Stromal cell of bone marrow (primary cell): ENCODE measurements at regions not wholly inside any gene's neighbourhood (a gene's known extent, or its start where the extent isn't known, plus 50 kb on each side); places are given as distances from the start of the nearest gene placed in this dataset.

ENCODE experiments used
- DNase-seq: peaks from one replicate; pipeline ENCODE4 v3.0.0-alpha.2; 2012; ENCODE audit warnings: low read depth

- no peak for DNase-seq
Measured at GRCh38 chr15:36265422-36265821, 314.0 kb upstream of the CDIN1 start.

GRCh38 chr15:36271048-36271447 lies 308.4 kb upstream of the CDIN1 start:
- DNase-seq: no peak

DNA sequence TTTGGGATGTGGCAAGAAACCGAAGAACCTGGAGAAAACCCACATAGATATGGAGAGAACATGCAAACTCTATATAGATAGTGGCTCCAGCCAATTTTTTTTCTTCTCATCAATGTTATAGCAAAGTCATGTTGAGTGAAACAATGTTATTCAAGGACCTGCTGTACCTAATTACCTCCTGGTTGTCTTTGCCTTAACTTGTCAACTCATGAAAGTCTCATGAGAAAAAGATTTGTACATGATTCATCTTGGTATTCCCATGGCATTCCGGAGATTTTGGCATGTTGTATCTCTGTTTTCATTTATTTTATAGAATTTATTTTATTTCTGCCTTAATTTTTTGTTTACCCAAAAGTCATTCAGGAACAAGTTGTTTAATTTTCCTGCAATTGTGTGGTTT lies 303.8 kb upstream of the CDIN1 start:
- no peak for DNase-seq

DNA sequence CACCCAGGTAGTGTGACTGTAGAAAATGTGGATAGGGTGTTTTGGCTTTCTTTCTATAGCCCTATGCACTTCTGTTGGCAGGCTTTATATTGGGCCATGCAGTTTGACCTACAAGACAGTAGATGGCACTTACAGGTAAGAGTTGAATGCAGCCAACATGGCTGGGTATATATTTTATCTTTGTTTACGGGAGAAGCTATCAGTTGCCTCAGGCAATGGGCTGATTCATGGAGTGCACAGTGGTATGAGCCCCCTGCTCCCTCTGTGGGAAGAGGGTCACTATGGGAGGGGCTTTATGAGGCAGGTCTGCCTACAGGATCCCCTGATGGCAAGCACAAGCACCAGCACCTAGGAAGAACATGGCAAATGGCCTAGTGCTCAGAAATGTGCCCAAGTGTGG lies 301.2 kb upstream of the CDIN1 start:
- DNase-seq: no peak

DNA sequence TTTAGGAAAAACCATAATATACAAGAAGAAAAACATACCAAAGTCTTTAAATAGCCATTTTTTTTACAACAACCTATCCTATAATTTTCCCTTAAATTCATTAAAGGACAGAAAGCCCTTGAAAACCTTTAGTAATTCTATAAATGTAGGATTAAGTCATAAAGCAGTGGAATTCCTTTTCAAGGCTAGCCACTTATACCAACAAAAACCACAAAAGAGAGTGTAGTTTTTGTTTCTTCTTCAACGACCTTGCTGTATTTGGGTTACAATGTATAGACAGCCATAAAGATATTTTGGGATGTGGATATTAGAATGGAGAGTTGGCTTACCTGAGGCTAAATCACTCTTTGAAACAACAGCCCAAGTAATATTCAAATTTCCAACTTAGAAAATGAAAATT lies 296.6 kb upstream of the CDIN1 start:
- DNase-seq: no peak

- no peak for DNase-seq
Measured at GRCh38 chr15:36284911-36285310, 294.5 kb upstream of the CDIN1 start.

DNA sequence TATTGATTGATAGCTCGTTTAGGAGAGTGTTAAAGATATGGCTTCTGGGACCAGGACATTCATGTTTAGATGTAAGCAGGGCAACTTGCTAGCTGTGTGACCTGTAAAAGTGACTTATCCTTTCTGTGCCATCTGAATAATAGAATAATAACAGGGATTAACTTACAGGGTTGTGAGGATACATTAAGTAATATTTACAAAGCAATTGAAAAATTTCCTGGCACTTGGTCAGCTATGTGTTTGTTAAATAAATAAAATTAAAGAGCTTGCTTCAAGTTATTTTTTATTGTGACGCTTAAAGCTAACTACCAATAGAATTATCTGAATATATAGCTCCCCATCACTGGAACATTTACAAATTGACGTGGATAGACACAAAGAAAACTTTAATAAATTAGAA lies 287.9 kb upstream of the CDIN1 start:
- no peak for DNase-seq

DNA sequence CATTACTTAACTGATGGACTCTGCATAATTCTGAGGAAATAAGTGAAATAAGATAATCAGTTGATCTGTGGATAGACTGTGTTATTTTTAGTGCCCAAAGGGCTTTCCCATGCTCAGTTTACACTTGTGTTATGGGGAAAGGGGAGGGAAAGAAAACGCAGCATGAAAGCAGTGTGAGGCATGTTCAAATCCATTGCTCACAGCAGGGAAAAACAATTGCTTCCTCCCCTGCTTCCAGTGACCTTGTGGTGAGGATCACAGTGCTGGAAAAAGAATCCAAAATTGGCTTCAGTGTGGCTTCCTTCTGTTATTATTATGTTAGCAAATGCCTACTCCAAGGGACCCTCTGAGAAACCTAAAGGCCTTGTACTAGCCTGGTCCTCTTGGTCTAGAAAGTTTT lies 285.1 kb upstream of the CDIN1 start:
- peak; percentile 12 for DNase-seq

GRCh38 chr15:36301947-36302346 lies 277.5 kb upstream of the CDIN1 start:
- DNase-seq: no peak

DNA sequence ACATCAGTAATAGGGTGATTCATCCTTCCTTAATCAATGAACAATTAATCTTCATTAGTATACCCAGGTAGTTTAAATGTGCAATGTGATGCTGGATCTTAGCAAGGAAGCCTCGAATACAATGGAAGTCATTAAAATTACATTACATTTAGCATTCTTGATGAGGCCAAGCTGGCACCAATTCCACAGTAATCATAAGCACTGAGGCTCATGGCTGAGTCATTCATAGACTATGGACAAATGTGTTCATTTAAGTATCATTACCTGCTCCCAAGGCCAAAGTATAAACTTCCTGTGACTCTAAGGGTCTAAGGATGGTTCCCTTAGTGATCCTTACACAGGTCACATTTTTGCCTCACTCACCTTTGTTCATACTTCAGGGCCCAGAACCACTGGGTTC lies 266.4 kb upstream of the CDIN1 start:
- no peak for DNase-seq

DNA sequence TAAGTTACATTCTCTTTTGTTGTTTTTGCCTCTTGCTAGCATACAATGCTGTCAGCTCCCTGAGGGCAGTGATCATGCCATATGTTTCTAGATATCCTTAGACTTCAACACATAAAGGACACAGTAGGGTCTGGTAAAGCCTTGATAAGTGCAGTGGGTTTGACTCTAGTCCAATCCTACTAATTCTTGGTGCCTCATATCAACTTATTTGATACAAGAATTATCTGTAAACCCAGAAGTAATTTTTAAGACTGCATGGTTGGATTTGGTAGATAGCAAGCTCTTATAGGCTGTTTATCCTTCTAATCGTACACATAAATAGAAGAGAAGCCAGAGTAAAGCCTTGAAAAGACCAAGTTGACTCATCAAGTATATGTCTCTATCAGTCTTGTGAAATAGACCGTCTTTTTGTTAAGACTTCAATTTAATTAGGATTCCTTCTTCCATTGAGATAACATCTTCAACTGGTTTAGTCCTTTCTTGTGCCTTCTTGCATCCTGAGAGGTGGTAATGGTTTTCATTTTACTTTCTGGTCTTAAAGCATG lies 265.6 kb upstream of the CDIN1 start:
- DNase-seq: no peak

GRCh38 chr15:36315649-36316048 lies 263.8 kb upstream of the CDIN1 start:
- DNase-seq: no peak

GRCh38 chr15:36323615-36324014 lies 255.8 kb upstream of the CDIN1 start:
- DNase-seq: peak; percentile 37

DNA sequence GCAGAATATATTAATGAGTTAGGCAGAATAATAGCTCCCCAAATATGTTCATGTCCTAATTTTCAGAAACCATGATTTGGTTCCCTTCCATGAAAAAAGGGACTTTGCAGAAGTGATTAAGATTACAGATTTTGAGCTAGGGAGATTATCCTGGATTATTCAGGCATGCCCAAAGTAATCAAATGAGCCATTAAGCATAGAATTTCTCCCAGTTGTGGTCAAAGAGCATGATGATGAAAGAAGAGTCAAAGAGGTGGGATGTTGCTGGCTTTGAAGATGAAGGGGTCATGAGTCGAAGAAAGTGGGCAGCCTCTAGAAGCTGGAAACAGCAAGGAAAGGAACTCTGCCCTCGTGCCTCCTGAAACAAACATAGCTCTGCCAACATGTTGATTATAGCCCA lies 254.2 kb upstream of the CDIN1 start:
- no peak for DNase-seq

DNA sequence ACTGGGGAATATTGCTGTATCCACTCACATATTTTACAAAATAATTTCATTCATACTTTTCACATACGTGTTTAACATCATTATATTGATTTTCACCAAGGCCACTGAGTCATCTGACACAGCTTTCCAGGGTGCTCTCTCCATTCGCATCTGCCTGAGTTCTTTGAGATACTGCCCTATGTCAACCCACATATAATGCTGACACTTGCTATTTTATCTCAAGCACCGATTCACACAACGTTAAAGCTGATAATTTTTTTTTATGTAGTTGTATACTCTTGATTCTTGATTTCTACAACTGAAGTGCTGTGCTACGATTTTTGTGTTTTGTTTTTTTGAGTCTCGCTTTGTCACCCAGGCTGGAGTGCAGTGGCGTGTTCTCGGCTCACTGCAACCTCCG lies 249.8 kb upstream of the CDIN1 start:
- DNase-seq: no peak

DNA sequence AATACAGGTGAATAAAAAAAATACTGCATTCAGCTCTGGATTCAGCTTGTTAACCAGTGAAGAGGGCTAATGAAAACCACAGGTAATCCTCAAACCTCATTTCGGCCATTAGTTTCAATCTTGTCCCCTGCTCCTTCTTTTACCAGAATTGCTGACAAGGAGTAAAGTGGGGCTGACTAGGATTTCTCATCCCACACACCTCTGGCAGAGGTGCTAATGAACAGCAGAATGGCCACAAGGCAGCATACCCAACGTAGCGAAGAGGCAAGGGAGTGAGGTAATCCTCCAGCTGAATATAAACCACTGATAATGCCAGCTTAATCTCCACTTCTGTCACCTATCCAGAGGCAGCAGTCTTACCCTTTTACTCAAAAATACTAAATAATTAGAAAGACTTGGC lies 248.8 kb upstream of the CDIN1 start:
- no peak for DNase-seq

DNA sequence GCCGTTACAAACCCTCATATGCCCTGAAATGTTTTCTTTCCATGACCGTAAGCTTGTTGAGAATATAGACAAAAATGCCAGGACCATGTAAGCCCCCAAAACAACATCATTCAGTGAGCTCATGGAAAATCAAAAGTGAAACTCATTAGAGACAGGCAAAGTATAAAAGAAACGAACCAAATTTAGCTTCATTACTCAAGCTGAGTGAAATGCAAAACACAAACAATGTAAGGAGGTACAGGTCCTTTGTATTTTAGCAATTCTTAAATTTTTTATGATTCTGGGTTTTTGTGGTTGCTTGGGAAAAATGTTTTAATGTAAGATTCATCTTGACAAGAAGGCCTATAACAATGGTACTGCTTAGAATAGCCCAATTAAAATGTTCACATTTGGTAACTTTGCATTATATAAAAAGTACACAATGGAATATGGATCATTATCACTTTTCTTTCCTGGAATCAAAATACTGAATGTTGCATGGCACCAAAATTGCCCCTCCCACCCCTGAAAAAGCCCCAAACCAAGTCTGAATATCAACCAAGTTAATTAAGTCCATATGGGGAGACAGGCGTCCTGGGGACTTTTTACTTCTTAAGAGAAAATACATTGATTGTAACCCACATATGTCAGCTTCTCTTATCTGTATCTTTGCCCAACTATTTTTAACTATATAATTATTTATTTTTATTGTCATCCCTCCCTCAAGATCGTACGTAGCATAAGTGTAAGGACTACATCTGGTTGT lies 247.7 kb upstream of the CDIN1 start:
- no peak for DNase-seq

DNA sequence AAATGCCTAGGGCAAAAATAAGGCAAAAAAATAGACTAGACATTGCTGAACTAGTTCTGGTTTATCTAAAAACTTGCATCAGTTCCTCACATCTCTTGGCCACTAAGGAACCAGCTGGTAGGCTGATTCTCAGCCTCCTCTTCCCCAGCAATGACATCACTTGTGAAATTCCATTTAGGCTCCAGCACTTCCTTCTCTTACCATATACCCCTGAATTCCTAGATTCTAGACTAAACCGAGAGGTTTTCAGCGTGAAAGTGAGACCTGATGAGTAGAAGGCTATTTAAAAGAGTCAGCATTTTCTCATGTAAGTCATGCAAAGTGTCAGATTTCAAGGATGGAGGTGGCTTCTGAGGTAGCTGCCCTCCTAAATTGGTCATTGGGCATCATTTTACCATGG lies 247.1 kb upstream of the CDIN1 start:
- DNase-seq: no peak

GRCh38 chr15:36332896-36333295 lies 246.5 kb upstream of the CDIN1 start:
- DNase-seq: no peak

DNA sequence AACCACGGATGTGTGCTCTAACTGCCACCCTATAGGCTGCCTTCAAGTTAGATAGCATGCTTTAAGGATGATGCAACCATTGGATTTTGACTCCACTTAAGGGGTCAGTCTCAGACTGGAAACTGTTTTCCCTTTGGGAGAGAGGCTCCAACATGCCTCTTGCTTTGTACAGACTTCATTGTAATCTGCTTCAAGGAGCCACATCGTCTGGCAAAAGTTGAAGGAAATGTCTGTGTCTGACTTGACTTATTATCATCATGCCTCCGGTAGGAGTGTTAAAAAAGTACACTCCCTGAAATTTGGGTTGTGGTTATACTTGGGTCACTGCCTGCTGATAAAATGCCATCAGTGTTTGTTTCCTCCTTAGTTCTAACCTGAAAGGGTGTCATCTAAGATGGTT lies 245.4 kb upstream of the CDIN1 start:
- peak; percentile 28 for DNase-seq

DNA sequence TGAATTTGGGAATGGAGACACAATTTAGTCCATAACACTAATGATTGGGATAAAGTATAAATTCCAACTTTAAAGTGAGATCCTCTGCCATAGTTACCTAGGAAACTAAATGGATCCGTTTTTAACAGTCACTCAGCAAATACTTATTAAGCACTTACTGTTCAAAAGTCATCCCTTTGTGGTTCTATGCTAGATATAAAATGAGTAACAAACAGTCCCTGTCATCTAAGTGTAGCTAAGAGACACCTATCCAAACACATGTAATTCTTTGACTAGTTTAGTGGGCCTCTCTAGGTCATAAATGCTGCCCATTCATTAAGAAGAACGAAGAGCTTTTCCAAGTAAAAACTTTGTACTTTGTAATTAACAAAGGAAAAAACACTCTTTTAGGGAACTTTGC lies 244.2 kb upstream of the CDIN1 start:
- DNase-seq: no peak

GRCh38 chr15:36335659-36336058 lies 243.8 kb upstream of the CDIN1 start:
- no peak for DNase-seq

- no peak for DNase-seq
Measured at GRCh38 chr15:36344887-36345286, 234.5 kb upstream of the CDIN1 start.

- no peak for DNase-seq
Measured at GRCh38 chr15:36347272-36347858, 232.1 kb upstream of the CDIN1 start.
